Activated CD8-positive, alpha-beta T cell treated with anti-CD3 and anti-CD28 coated beads for 36 hours (primary cell): ENCODE measurements at regions not wholly inside any gene's neighbourhood (a gene's known extent, or its start where the extent isn't known, plus 50 kb on each side); places are given as distances from the start of the nearest gene placed in this dataset.
"Not testable (repeated sequence)": the region's sequence is repeated elsewhere in the genome, so short reads cannot be mapped to it uniquely, and the experiment has no call there.

Experiments
- ATAC-seq: fragments of 200-7000 bp; cut with Tn5 transposase; one replicate; pipeline ENCODE4 v1.10.0; 2021; ENCODE audit warnings: mild to moderate bottlenecking, moderate library complexity
- CTCF ChIA-PET: fragments of 350-600 bp; sonication (Branson Sonifier 250); formaldehyde crosslinking; loops from one replicate; lab custom pipeline; 2021; ENCODE audit warnings: antibody characterized with exemption; lab: Charles Lee
- POLR2A ChIA-PET: fragments of 350-600 bp; sonication (Branson Sonifier 250); formaldehyde crosslinking; loops from one replicate; lab custom pipeline; 2021; ENCODE audit warnings: antibody characterized with exemption; lab: Charles Lee
- DNase-seq: peaks from one replicate; pipeline ENCODE4 v3.0.0-alpha.2; 2020
- H3K27ac Mint-ChIP-seq: one replicate; pipeline ENCODE4 v1.8.0; 2021; ENCODE audit warnings: mild to moderate bottlenecking, mixed read lengths
- H3K27me3 Mint-ChIP-seq: one replicate; pipeline ENCODE4 v1.8.0; 2021; ENCODE audit warnings: mixed read lengths
- H3K36me3 Mint-ChIP-seq: one replicate; pipeline ENCODE4 v1.8.0; 2021; ENCODE audit warnings: low read depth, mixed read lengths
- H3K4me1 Mint-ChIP-seq: one replicate; pipeline ENCODE4 v1.8.0; 2021; ENCODE audit warnings: low read depth, mixed read lengths
- H3K4me3 Mint-ChIP-seq: one replicate; pipeline ENCODE4 v1.8.0; 2021; ENCODE audit warnings: mild to moderate bottlenecking, moderate library complexity, mixed read lengths
- H3K9me3 Mint-ChIP-seq: one replicate; pipeline ENCODE4 v1.8.0; 2021; ENCODE audit warnings: mixed read lengths
- intact Hi-C: fragments of 100-400 bp; cut with micrococcal nuclease; formaldehyde crosslinking; loops from one replicate; pipeline ENCODE4 v1.10.0; 2022
- TF ChIP-seq, protein P1 (sequence below): fragments of 200-600 bp; IDR thresholded peaks from one replicate; pipeline ENCODE4 v1.8.0; 2022; ENCODE audit warnings: antibody characterized with exemption, mild to moderate bottlenecking

DNA sequence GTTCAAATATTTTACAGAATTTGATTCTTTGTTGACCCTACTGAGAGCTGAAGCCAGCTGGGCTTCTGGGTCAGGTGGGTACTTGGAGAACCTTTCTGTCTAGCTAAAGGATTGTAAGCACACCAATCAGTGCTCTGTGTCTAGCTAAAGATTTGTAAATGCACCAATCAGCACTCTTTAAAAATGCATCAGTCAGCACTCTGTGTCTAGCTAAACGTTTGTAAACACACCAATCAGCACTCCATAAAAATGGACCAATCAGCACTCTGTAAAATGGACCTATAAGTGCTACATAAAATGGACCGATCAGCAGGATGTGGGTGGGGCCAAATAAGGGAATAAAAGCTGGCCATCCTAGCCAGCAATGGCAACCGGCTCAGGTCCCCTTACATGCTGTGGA, 76.4 kb upstream of the TMSB4Y start:
- H3K27ac Mint-ChIP-seq, H3K27me3 Mint-ChIP-seq, H3K4me1 Mint-ChIP-seq, H3K4me3 Mint-ChIP-seq, DNase-seq, POLR2A ChIA-PET, intact Hi-C loops, CTCF ChIA-PET, H3K9me3 Mint-ChIP-seq, H3K36me3 Mint-ChIP-seq, ATAC-seq: not testable (repeated sequence)

GRCh38 chrY:13615943-13616304, 87.8 kb upstream of the TMSB4Y start:
- Mint-ChIP-seq H3K4me1 (no peaks in the 10 kb centered on the region), H3K9me3 (no peaks in the 10 kb centered on the region), H3K36me3 (no peaks in the 10 kb centered on the region), H3K4me3 (no peak overlapping the region), H3K27me3 (no peaks in the 10 kb centered on the region), H3K27ac (no peak overlapping the region)
- ChIA-PET CTCF (no interaction called here), POLR2A (no interaction called here)
- TF ChIP-seq, protein P1, sequence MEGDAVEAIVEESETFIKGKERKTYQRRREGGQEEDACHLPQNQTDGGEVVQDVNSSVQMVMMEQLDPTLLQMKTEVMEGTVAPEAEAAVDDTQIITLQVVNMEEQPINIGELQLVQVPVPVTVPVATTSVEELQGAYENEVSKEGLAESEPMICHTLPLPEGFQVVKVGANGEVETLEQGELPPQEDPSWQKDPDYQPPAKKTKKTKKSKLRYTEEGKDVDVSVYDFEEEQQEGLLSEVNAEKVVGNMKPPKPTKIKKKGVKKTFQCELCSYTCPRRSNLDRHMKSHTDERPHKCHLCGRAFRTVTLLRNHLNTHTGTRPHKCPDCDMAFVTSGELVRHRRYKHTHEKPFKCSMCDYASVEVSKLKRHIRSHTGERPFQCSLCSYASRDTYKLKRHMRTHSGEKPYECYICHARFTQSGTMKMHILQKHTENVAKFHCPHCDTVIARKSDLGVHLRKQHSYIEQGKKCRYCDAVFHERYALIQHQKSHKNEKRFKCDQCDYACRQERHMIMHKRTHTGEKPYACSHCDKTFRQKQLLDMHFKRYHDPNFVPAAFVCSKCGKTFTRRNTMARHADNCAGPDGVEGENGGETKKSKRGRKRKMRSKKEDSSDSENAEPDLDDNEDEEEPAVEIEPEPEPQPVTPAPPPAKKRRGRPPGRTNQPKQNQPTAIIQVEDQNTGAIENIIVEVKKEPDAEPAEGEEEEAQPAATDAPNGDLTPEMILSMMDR: no peak
- DNase-seq (no peak), ATAC-seq (no peak)
- intact Hi-C loops: no loop called here

DNA sequence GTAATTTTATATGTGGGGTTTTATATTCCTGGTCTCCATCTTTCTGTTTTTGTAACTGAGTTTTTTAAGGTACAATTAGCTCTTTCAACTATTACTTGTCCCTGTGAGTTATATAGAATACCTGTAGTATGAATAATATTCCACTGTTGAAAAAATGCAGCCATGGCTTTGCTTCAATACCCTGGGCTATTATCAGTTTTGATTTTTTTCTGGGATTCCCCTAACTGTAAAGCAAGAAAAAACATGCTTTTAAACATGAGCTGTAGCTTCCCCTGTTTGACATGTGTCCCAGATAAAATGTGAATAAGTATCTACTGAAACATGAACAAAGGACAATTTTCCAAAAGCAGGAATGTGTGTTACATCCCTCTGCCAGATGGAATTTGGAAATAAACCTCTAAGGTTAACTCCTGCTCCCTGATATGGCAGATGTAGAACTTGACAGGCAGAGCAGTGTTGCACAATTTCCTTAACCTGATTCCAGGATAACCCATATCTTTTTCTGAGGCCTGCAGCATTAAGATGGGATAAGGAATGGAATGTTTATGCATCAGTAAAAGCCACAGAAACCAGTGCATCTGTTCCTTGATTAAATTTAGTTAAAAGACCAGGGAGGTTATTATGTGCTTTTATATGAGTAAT, 88.3 kb upstream of the TMSB4Y start:
- no peaks in the 10 kb centered on the region for H3K27me3 Mint-ChIP-seq
- POLR2A ChIA-PET: no interaction called here
- no peaks in the 10 kb centered on the region for H3K9me3 Mint-ChIP-seq
- intact Hi-C loops: no loop called here
- H3K36me3 Mint-ChIP-seq: no peaks in the 10 kb centered on the region
- no peaks in the 10 kb centered on the region for H3K4me1 Mint-ChIP-seq
- TF ChIP-seq, protein P1: no peak
- H3K4me3 Mint-ChIP-seq: no peak overlapping the region
- ATAC-seq: no peak
- no peak overlapping the region for H3K27ac Mint-ChIP-seq
- DNase-seq: no peak
- CTCF ChIA-PET: no interaction called here

DNA sequence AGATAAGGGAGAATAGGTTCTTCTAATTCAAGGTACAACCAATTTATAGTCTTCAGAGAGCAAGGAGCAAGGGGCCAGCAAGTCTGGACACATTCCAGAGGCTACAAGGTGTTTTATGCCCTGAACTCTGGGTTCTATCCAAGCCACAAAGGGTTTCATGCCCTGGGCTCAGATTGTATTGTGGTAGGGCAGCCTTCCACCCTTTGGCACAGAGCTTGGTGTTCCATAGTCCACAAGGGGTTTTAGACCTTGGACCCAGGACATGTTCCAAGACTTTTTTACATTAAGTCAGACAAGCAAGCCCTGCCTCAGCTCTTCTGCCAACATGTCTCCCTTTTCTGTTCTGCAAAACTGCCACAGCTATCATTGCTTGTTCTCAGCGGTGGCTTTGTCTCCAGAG, 90.8 kb upstream of the TMSB4Y start:
- Mint-ChIP-seq H3K36me3 (no peaks in the 10 kb centered on the region), H3K9me3 (no peaks in the 10 kb centered on the region), H3K4me3 (no peak overlapping the region), H3K27me3 (no peaks in the 10 kb centered on the region), H3K4me1 (no peaks in the 10 kb centered on the region), H3K27ac (no peak overlapping the region)
- TF ChIP-seq, protein P1: no peak
- no peak for ATAC-seq
- ChIA-PET CTCF (no interaction called here), POLR2A (no interaction called here)
- intact Hi-C loops: no loop called here
- no peak for DNase-seq

DNA sequence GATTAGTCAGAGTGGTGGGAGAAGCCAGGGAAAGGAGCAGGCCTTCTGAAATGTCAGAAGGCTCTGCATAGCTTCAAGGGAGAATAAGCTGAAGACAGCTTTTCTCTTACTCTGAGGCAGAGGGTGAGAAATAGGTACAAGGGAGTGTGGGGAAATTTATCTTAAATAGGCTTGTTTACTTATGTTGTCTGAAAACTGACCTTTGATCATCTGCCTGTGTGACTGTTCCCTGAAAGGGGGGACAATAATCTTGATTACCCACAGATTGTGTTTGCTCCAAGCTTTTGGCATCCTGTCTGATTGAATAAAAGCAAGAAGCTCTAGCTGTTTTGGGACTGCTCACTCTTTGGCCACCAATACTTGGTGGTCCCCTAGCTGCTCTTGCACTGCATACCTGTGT, 91.7 kb upstream of the TMSB4Y start:
- Mint-ChIP-seq H3K9me3 (no peaks in the 10 kb centered on the region), H3K36me3 (no peaks in the 10 kb centered on the region), H3K27me3 (no peaks in the 10 kb centered on the region), H3K27ac (no peak overlapping the region), H3K4me3 (no peak overlapping the region), H3K4me1 (no peaks in the 10 kb centered on the region)
- ChIA-PET POLR2A (no interaction called here), CTCF (no interaction called here)
- TF ChIP-seq, protein P1: no peak
- ATAC-seq (no peak), DNase-seq (no peak)
- intact Hi-C loops: no loop called here

DNA sequence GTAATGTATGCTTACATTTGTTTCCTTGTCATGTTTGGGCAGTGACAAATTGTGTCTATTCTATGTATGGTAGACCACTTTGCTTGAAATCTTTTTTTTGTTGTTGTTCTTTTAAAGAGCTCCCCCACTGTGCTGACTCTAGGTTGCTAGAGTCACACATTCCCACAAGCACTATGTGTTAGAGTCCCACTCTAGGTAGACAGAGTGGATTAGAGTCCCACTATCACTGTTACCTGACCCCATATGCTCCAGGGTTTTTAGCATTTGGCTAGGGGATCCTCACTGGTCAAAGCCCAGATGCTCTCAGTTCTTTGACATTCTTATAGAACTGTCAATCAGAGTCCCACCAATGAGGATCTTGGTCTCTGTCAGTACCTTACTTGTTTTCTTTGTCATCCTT, 111.2 kb upstream of the TMSB4Y start:
- Mint-ChIP-seq H3K9me3 (no peaks in the 10 kb centered on the region), H3K36me3 (no peaks in the 10 kb centered on the region), H3K4me1 (no peaks in the 10 kb centered on the region), H3K27ac (no peak overlapping the region), H3K27me3 (no peaks in the 10 kb centered on the region), H3K4me3 (no peak overlapping the region)
- intact Hi-C loops: no loop called here
- ATAC-seq (no peak), DNase-seq (no peak)
- TF ChIP-seq, protein P1: no peak
- ChIA-PET POLR2A (no interaction called here), CTCF (no interaction called here)

DNA sequence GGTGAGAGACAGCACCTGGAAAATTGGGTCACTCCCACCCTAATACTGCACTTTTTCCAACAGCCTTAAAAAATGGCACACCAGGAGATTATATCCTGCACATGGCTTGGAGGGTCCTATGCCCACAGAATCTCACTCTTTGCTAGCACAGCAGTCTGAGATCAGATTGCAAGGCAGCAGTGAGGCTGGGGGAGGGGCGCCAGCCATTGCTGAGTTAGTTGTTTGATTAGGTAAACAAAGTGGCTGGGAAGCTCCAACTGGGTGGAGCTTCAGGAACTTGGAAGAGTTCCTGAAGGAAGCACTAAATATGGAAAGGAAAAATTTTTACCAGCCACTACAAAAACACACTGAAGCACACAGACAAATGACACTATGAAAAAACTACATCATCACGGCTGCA, 91.1 kb upstream of the UTY start:
- H3K4me1 Mint-ChIP-seq, POLR2A ChIA-PET: not testable (repeated sequence)

More for the DNA sequence above, 91.1 kb upstream of the UTY start:
- H3K9me3 Mint-ChIP-seq, H3K36me3 Mint-ChIP-seq, DNase-seq, H3K27ac Mint-ChIP-seq, CTCF ChIA-PET, intact Hi-C loops, ATAC-seq, H3K27me3 Mint-ChIP-seq, H3K4me3 Mint-ChIP-seq: not testable (repeated sequence)
